Non-pigmented ciliary epithelial cell (primary cell): ENCODE measurements at regions not wholly inside any gene's neighbourhood (a gene's known extent, or its start where the extent isn't known, plus 50 kb on each side); places are given as distances from the start of the nearest gene placed in this dataset.

Experiments used
- DNase-seq: peaks from one replicate; pipeline ENCODE4 v3.0.0-alpha.2; 2010; ENCODE audit warnings: low read depth

GRCh38 chr1:187310038-187310631 lies 481.4 kb downstream of the PLA2G4A start:
- no peak for DNase-seq

DNA sequence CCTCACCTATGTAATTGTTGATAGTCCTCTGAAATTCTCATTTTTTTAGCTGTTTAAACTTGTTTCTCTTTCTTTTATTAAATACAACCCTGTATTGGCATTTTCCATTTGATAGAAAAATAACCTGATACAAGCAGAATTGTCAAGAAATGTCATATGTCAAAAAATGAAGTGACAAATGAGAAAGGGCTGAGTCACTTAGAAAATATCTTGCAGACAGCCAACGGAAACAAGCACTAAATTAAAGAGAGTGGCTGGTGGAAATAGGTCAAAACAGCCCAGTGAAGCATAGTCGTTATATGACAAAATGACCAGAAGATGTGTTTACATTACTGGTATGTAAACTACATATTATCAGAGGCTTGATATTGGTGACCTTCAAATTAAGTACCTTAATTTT lies 484.4 kb downstream of the PLA2G4A start:
- no peak for DNase-seq

GRCh38 chr1:187326557-187326956 lies 497.8 kb downstream of the PLA2G4A start:
- no peak for DNase-seq

GRCh38 chr1:187336441-187337168 lies 507.9 kb downstream of the PLA2G4A start:
- DNase-seq, result no peak

DNA sequence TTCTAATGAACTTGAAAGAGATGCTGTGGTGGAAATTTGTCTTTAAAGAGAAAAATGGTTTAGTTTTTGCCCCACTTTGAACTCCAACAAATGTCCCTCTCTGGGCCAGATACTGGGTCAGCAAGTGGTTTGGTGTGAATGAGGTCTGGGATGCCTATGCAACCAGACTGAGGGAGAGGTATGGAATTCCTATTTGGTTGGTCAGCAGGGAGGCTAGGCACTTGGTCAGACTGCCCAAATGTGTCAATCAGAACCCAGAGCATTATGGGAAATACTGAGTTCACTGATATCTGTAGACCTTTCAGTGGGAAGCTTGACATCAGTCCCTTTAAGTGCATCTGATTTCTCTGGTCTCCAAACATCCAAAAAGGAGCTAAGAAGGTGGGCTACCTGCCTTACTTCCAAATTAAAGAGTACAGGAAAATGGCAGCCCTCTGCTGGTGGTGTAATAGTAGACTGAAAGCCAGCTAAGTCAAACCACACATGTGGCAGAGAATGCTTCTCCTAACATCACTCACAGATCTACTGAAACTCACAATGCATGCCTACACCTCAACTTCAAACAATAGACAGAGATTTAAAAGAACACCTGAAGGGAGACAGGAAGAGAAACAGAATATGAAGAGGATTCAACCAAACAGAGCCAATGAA lies 510.1 kb downstream of the PLA2G4A start:
- DNase-seq, result no peak

DNA sequence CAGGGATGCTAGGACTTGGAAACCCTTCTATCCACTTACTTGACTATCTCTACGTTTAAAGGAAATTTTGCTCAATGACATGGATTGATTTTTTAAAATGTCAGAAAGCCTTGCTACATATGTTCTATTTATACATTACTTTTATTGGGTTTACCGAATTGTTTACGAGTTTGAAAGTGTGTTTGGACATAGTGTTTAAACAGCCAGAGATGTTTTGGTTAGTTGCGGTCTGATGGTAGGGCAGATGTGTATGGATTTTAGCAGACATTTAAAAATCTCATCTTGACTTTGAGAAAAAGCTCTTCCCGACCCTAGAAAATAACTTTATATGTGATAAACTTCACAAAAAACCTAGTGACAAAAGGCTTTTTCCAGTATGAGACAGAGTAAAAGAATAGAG lies 513.7 kb downstream of the PLA2G4A start:
- DNase-seq, result no peak

- no peak for DNase-seq
Measured at GRCh38 chr1:187374082-187374481, 545.3 kb downstream of the PLA2G4A start.

DNA sequence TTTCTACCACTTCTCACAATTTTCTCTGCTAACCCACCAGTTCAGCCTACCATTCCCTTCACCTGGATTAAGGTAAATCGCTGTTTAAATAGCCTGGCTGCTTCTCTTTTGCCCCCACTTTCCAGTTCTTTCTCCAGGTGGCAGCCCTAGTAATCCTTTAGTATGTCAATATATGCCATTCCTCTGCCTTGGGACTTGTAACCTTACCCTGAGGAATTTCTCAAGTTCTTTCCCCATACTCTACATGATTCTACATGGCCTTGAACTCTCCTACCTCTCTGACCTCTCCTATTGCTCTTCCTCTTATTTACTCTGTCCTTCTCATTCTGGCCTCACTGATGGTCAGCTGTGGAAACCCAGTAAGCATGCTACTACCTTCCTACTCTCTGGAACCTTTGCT lies 546.0 kb downstream of the PLA2G4A start:
- no peak for DNase-seq

- DNase-seq, result no peak
Measured at GRCh38 chr1:187383366-187383765, 554.6 kb downstream of the PLA2G4A start.

GRCh38 chr1:187384504-187384903 lies 555.8 kb downstream of the PLA2G4A start:
- DNase-seq, result no peak

DNA sequence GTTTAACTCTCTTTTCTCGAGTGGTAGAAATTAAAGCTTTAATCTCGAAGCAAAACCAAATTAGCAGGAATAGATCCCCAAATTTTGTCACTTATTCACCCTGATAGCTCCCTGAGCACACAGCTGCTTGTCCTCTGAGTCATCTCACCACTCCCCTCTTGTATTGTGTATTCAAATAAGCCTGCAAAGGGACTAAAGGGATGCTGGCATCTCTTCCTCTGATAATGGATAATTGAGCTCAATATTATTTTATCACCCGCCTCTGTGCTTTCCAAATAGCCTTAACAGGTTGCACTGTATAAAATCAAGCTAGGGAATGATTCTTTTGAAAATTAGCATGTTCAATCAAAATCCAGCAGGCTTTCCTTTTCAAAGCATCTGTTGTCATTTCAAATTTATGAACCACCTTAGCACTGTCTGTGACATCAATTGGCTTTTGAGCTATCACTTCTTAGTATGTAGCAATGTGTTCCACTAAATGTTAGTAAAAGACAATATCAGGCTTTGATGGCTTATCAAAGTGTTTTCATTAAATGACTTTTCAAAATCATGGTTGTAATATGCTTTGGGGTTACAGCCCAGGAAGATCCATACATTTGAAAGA lies 561.6 kb downstream of the PLA2G4A start:
- DNase-seq, result no peak

DNA sequence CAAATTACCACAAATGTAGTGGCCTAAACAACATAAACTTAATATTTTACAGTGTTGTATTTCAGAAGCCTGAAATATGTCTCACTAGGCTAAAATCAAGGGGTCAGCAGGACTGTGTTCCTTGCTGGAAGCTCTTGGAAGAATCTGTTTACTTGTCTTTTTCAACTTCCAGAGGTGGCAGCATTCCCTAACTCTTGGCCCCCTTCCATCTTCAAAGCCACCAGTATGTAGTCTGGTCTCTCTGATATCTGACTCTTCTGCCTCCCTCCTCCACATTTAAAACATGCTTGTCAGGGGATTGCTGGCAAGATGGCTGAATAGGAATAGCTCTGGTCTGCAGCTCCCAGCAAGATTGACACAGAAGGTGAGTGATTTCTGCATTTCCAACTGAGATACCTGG lies 567.5 kb downstream of the PLA2G4A start:
- peak; percentile 14 for DNase-seq

DNA sequence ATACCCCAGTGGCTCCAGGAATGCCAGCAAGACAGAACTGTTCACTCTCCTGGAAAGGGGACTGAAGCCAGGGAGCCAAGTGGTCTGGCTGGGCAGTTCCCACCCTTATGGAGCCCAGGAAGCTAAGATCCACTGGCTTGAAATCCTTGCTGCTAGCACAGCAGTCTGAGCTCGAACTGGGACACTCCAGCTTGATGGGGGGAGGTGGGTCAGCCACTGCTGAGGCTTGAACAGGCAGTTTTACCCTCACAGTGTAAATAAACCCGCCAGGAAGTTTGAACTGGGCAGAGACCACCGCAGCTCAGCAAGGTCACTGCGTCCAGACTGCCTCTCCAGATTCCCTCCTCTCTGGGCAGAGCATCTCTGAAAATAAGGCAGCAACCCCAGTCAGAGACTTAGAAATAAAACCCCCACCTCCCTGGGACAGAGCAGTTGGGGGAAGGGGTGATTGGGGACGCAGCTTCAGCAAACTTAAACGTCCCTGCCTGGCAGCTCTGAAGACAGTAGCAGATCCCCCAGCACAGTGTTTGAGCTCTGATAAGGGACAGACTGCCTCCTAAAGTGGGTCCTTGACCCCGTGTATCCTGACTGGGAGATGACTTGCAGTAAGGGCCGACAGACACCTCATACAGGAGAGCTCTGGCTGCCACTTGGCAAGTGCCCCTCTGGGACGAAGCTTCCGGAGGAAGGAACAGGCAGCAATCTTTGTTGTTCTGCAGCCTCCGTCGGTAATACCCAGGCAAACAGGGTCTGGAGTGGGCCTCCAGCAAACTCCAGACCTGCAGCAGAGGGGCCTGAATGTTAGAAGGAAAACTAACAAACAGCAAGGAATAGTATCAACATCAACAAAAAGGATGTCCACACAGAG lies 568.4 kb downstream of the PLA2G4A start:
- no peak for DNase-seq

- peak; percentile 42 for DNase-seq
Measured at GRCh38 chr1:187408212-187409004, 579.7 kb downstream of the PLA2G4A start.

DNA sequence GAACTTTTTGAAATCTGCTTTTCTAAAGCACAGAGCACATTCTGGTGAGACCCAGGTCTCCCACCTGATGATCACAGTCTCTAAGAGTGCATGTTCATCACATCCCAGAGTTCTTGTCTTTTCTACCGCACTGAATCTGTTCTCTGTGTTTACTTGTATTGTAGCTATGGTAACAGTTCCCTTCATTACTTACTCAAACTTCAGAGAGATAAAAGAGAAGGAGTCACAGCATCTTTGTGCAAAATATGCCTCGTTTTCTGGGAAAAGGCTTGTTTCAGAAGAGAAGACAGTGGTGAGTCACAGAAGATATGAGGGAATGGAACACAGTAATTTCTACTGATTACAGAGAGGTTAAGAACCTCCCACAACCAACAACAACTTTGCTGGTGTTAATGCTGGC lies 580.6 kb downstream of the PLA2G4A start:
- DNase-seq, result peak; percentile 72

GRCh38 chr1:187411118-187411517 lies 582.4 kb downstream of the PLA2G4A start:
- DNase-seq, result no peak

DNA sequence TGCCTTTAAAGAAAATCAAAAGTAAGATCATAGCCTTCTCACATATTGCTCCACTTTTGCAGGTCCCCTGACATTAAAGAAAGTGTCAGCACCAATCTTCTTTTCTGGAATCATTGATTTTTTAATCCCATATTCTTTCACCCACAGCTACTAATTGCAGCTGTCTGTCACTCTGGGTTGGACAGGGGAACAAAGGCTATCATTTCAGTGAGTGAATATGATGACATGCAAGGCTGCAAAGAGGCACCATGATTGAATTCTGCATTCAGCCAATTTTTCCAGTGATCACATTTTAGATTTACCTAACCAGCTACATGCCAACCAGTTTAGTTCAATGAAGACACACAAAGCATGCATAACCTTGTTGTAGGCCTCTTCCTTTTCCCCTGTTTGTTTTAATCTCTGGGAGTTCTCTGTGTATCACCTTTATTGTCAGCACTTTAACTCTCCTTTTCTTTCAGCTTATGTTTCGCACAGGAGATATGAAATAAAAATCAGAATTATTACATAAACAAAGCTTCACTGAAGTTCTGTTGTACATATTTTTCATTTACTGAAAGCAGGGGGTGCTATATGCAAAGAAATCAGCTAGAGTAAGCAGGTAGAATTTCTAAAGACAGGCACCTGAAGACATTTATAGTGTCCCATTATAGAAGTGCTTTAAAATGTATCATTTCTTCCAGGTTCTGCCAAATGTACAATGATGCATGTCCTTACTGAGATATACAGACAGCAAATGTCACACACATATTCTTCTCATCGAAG lies 584.8 kb downstream of the PLA2G4A start:
- no peak for DNase-seq

DNA sequence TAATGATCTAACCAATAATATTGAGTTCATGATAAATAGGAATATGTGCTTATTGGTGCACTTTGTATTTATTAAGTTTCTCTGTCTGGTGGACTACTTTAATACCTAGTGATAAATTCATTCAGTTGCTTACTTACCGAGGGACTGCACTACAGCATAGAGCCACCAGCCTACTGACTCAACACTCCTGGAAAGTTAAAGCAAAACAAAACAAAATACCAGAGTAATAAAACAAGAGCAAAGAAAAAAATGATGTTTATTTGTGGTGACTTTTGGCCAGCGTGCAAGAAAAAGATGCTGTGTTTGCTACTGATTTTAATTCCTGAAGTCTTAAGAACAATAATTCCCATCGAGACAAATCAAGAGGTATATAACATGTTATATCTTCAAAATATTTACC lies 586.3 kb downstream of the PLA2G4A start:
- no peak for DNase-seq

GRCh38 chr1:187417520-187417919 lies 588.8 kb downstream of the PLA2G4A start:
- no peak for DNase-seq

- no peak for DNase-seq
Measured at GRCh38 chr1:187433598-187433997, 604.8 kb downstream of the PLA2G4A start.
